GM06990 (cell line): ENCODE measurements at regions not wholly inside any gene's neighbourhood (a gene's known extent, or its start where the extent isn't known, plus 50 kb on each side); places are given as distances from the start of the nearest gene placed in this dataset.

Experiments
- DNase-seq: peaks from one replicate; pipeline ENCODE4 v3.0.0-alpha.2; 2011; ENCODE audit not compliant: insufficient read length; ENCODE audit errors: extremely low read depth
- H3K27me3 ChIP-seq: replicated peaks from 2 replicates; pipeline ENCODE4 v1.6.0; 2011; ENCODE audit warnings: low read length; ENCODE audit not compliant: control insufficient read depth, insufficient read depth
- H3K36me3 ChIP-seq: 2 replicates; pipeline ENCODE4 v1.5.1; 2011; ENCODE audit warnings: low read length; ENCODE audit not compliant: control insufficient read depth, insufficient read depth
- H3K4me3 ChIP-seq: replicated peaks from 2 replicates; pipeline ENCODE4 v1.5.1; 2011; ENCODE audit warnings: low read depth, mild to moderate bottlenecking, control low read depth, low read length
- CTCF ChIP-seq: IDR thresholded peaks from 2 replicates; pipeline ENCODE4 v1.5.1; 2011; ENCODE audit warnings: low read length, control low read depth, mild to moderate bottlenecking, inconsistent platforms; ENCODE audit not compliant: insufficient read depth, poor library complexity, severe bottlenecking

- no peak for DNase-seq
- no peak for TF ChIP-seq CTCF
- H3K36me3 ChIP-seq: no peaks in the 10 kb centered on the region
- no peak overlapping the region for H3K4me3 ChIP-seq
- H3K27me3 ChIP-seq: no peaks in the 10 kb centered on the region; the same call in 1 of the 2 replicates
These were observed 440.3 kb downstream of the PLK2 start for GRCh38 chr5:58019614-58020013.

GRCh38 chr5:58018016-58018415 lies 441.9 kb downstream of the PLK2 start:
- TF ChIP-seq CTCF: no peak
- no peak for DNase-seq
- Histone ChIP-seq H3K4me3 (no peak overlapping the region), H3K36me3 (no peaks in the 10 kb centered on the region), H3K27me3 (no peaks in the 10 kb centered on the region; the same call in 1 of the 2 replicates)

GRCh38 chr5:58016877-58017276 lies 443.0 kb downstream of the PLK2 start:
- Histone ChIP-seq H3K4me3 (no peak overlapping the region), H3K36me3 (no peaks in the 10 kb centered on the region), H3K27me3 (no peaks in the 10 kb centered on the region; the same call in 1 of the 2 replicates)
- TF ChIP-seq CTCF: no peak
- no peak for DNase-seq

- no peak overlapping the region for H3K4me3 ChIP-seq
- no peak for DNase-seq
- no peak for TF ChIP-seq CTCF
- no peaks in the 10 kb centered on the region; the same call in 1 of the 2 replicates for H3K27me3 ChIP-seq
- no peaks in the 10 kb centered on the region for H3K36me3 ChIP-seq
These were observed 443.5 kb downstream of the PLK2 start for GRCh38 chr5:58016358-58016757.

GRCh38 chr5:58015175-58015574 lies 444.7 kb downstream of the PLK2 start:
- DNase-seq: no peak
- no peaks in the 10 kb centered on the region for H3K36me3 ChIP-seq
- no peaks in the 10 kb centered on the region; the same call in 1 of the 2 replicates for H3K27me3 ChIP-seq
- H3K4me3 ChIP-seq: no peak overlapping the region
- no peak for TF ChIP-seq CTCF
